GM12878 (cell line): ENCODE measurements at regions not wholly inside any gene's neighbourhood (a gene's known extent, or its start where the extent isn't known, plus 50 kb on each side); places are given as distances from the start of the nearest gene placed in this dataset.
"Not testable (repeated sequence)": the region's sequence is repeated elsewhere in the genome, so short reads cannot be mapped to it uniquely, and the experiment has no call there.

Experiments used
- ATAC-seq: fragments of 200-7000 bp; cut with Tn5 transposase; 3 replicates; pipeline ENCODE4 v1.9.1; 2020; ENCODE audit warnings: mild to moderate bottlenecking, moderate library complexity
- BruUV-seq: library from RNA; stranded (reverse); fragments of 400-500 nt; replicated peaks from 2 replicates; lab custom pipeline; 2021; lab: Mats Ljungman, UMichigan
- CTCF ChIA-PET: fragments of 300-600 bp; sonication (Branson Sonifier 250); formaldehyde crosslinking; extraction: SDS; loops from one replicate; lab custom pipeline; 2021; ENCODE audit warnings: inconsistent platforms; lab: Yijun Ruan, JAX
- POLR2A ChIA-PET: fragments of 350-600 bp; formaldehyde crosslinking; extraction: SDS; loops from one replicate; lab custom pipeline; 2021; ENCODE audit warnings: inconsistent platforms; lab: Charles Lee
- RAD21 ChIA-PET: fragments of 300-600 bp; sonication (Branson Sonifier 250); formaldehyde crosslinking; loops from one replicate; lab custom pipeline; 2023; ENCODE audit warnings: antibody characterized with exemption; ENCODE audit not compliant: unreplicated experiment; lab: Charles Lee
- SMC1A ChIA-PET: fragments of 300-600 bp; sonication (Branson Sonifier 250); formaldehyde crosslinking; loops from one replicate; lab custom pipeline; 2023; ENCODE audit not compliant: unreplicated experiment, uncharacterized antibody; lab: Charles Lee
- DNase-seq: peaks from one replicate; pipeline ENCODE4 v3.0.0-alpha.2; 2011; ENCODE audit warnings: low read depth, low spot score
- FAIRE-seq: peaks from 3 replicates; lab custom pipeline; 2011; peaks lifted over from hg19 to GRCh38; lab: Jason Lieb, UNC
- H2AFZ ChIP-seq: 2 replicates; pipeline ENCODE4 v1.6.0; 2011; ENCODE audit warnings: low read depth, low read length, control low read depth; ENCODE audit not compliant: control insufficient read depth
- H3K27ac ChIP-seq: 2 replicates; pipeline ENCODE4 v1.5.1; 2011; ENCODE audit warnings: control low read depth; ENCODE audit not compliant: control insufficient read depth, insufficient read depth
- H3K27me3 ChIP-seq, 2 experiments: replicated peaks in 1 of 2; 2 replicates each; pipeline versions ENCODE4 v1.6.0 to v1.6.1; 2011; ENCODE audit warnings: low read length in 1 of 2; ENCODE audit not compliant: control insufficient read depth in 2 of 2, insufficient read depth in 2 of 2
- H3K36me3 ChIP-seq, 2 experiments: 2 replicates each; pipeline ENCODE4 v1.5.1; 2011; ENCODE audit warnings: low read length in 1 of 2; ENCODE audit not compliant: control insufficient read depth in 2 of 2, insufficient read depth in 2 of 2
- H3K4me1 ChIP-seq: 2 replicates; pipeline ENCODE4 v1.6.1; 2011; ENCODE audit warnings: mild to moderate bottlenecking, low read length, moderate library complexity, mixed read lengths; ENCODE audit not compliant: control insufficient read depth, insufficient read depth
- H3K4me2 ChIP-seq: 2 replicates; pipeline ENCODE4 v1.6.0; 2011; ENCODE audit warnings: control low read depth; ENCODE audit not compliant: control insufficient read depth, insufficient read depth
- H3K4me3 ChIP-seq: fragments of 200-600 bp; sonication (generic); 2 replicates; pipeline ENCODE4 v1.5.1; 2016
- H3K79me2 ChIP-seq: 2 replicates; pipeline ENCODE4 v1.6.0; 2011; ENCODE audit warnings: low read length; ENCODE audit not compliant: control insufficient read depth, insufficient read depth
- H3K9ac ChIP-seq: 2 replicates; pipeline ENCODE4 v1.8.0; 2011; ENCODE audit warnings: low read length, control low read depth, mixed read lengths; ENCODE audit not compliant: control insufficient read depth, insufficient read depth
- H3K9me3 ChIP-seq: replicated peaks from 3 replicates; pipeline ENCODE4 v1.5.1; 2011; ENCODE audit warnings: mild to moderate bottlenecking, low read length; ENCODE audit not compliant: control insufficient read depth, insufficient read depth
- H4K20me1 ChIP-seq: 2 replicates; pipeline ENCODE4 v1.6.0; 2011; ENCODE audit not compliant: control insufficient read depth, insufficient read depth
- BRCA1 ChIP-seq: IDR thresholded peaks from 2 replicates; pipeline ENCODE4 v1.6.1; 2011; ENCODE audit warnings: low read depth, low read length, improper control_type of control experiment
- CHD4 ChIP-seq: fragments of 200-600 bp; sonication (generic); IDR thresholded peaks from 2 replicates; pipeline ENCODE4 v1.6.1; 2016; ENCODE audit warnings: mild to moderate bottlenecking
- E4F1 ChIP-seq: fragments of 450-650 bp; IDR thresholded peaks from 2 replicates; pipeline ENCODE4 v1.6.1; 2018; ENCODE audit warnings: borderline replicate concordance, mild to moderate bottlenecking; ENCODE audit not compliant: partially characterized antibody
- EED ChIP-seq: sonication (generic); IDR thresholded peaks from 2 replicates; pipeline ENCODE4 v1.6.1; 2016; ENCODE audit warnings: antibody characterized with exemption, low read depth
- MEF2B ChIP-seq: fragments of 450-650 bp; IDR thresholded peaks from 2 replicates; pipeline ENCODE4 v1.6.1; 2018; ENCODE audit warnings: mild to moderate bottlenecking, moderate library complexity; ENCODE audit not compliant: partially characterized antibody, poor library complexity, severe bottlenecking
- NBN ChIP-seq: fragments of 450-650 bp; IDR thresholded peaks from 2 replicates; pipeline ENCODE4 v1.6.1; 2016
- NR2C1 ChIP-seq: fragments of 450-650 bp; IDR thresholded peaks from 2 replicates; pipeline ENCODE4 v1.6.1; 2017; ENCODE audit warnings: antibody characterized with exemption, mild to moderate bottlenecking, moderate library complexity
- POLR2AphosphoS2 ChIP-seq: IDR thresholded peaks from 2 replicates; pipeline ENCODE4 v1.6.1; 2011; ENCODE audit warnings: low read depth, mild to moderate bottlenecking, low read length, improper control_type of control experiment, moderate library complexity
- SREBF2 ChIP-seq: IDR thresholded peaks from 2 replicates; pipeline ENCODE4 v1.6.1; 2012; ENCODE audit warnings: mild to moderate bottlenecking, low read length
- USF1 ChIP-seq: IDR thresholded peaks from 2 replicates; pipeline ENCODE4 v1.6.1; 2011; ENCODE audit warnings: borderline replicate concordance, low read depth, mild to moderate bottlenecking, moderate library complexity, mixed read lengths, low read length; ENCODE audit not compliant: insufficient read depth; ENCODE audit errors: extremely low read length
- WGBS: methylation state at CpG from one replicate; pipeline ENCODE4 v1.1.6; 2016; ENCODE audit warnings: low lambda C conversion rate; ENCODE audit not compliant: insufficient replicate concordance, insufficient coverage; ENCODE audit errors: missing lambda C conversion rate; 5-methylcytosine and 5-hydroxymethylcytosine counted together
- in situ Hi-C: fragments of 300-500 bp; cut with MboI; formaldehyde crosslinking; loops from 9 replicates; pipeline ENCODE4 v1.14.3; 2018; ENCODE audit warnings: mixed read lengths
- intact Hi-C: fragments of 100-400 bp; cut with micrococcal nuclease; formaldehyde crosslinking; loops from one replicate; pipeline ENCODE4 v1.14.2; 2022; ENCODE audit not compliant: unreplicated experiment

- POLR2A ChIA-PET, H3K4me2 ChIP-seq, H3K9me3 ChIP-seq, RAD21 ChIA-PET, FAIRE-seq, H2AFZ ChIP-seq, H3K4me3 ChIP-seq, H4K20me1 ChIP-seq, intact Hi-C loops, H3K36me3 ChIP-seq, H3K27ac ChIP-seq, SMC1A ChIA-PET, BruUV-seq, in situ Hi-C loops, H3K4me1 ChIP-seq, H3K79me2 ChIP-seq, H3K27me3 ChIP-seq, ATAC-seq, H3K9ac ChIP-seq, DNase-seq: not testable (repeated sequence)
- 38% methylated on average over 1 of the region's 1 CpG for WGBS
- CTCF ChIA-PET, result interaction anchor here (2.3 kb wide), 1 partner anchor 14 kb away, joined by 7 read pairs; no protein-coding TSS in a partner anchor
Measured at GRCh38 chr12:31223640-31224039, 102.3 kb downstream of the SINHCAF start.

- intact Hi-C loops (no loop called here), in situ Hi-C loops (no loop called here)
- BruUV-seq, result no TSS peak
- no peaks in the 10 kb centered on the region for H3K79me2 ChIP-seq
- ChIA-PET SMC1A (no interaction called here), POLR2A (no interaction called here), RAD21 (no interaction called here)
- H3K36me3 ChIP-seq, result no peaks in the 10 kb centered on the region
- H3K27me3 ChIP-seq, result no peaks in the 10 kb centered on the region
- 46% methylated on average over 6 of the region's 6 CpGs for WGBS
- DNase-seq (no peak), ATAC-seq (no peak), FAIRE-seq (no peak)
- no peaks in the 10 kb centered on the region for H3K9me3 ChIP-seq
- no peaks in the 10 kb centered on the region for H3K4me1 ChIP-seq
- H2AFZ ChIP-seq, result no peak overlapping the region
- no peak overlapping the region for H3K4me3 ChIP-seq
- H3K27ac ChIP-seq, result no peak overlapping the region
- no peak overlapping the region for H3K9ac ChIP-seq
- TF ChIP-seq POLR2AphosphoS2 (no peak), MEF2B (no peak), EED (no peak), E4F1 (no peak), USF1 (no peak), BRCA1 (no peak), NBN (no peak), SREBF2 (no peak), CHD4 (no peak), NR2C1 (no peak)
- TF ChIP-seq, all 136 proteins: peak for 0
- Histone ChIP-seq H3K4me2 (no peak overlapping the region), H4K20me1 (no peaks in the 10 kb centered on the region)
- CTCF ChIA-PET, result interaction anchor here (2.3 kb wide), 1 partner anchor 13 kb away, joined by 7 read pairs; no protein-coding TSS in a partner anchor
Measured at GRCh38 chr12:31224768-31225448, 101.0 kb downstream of the SINHCAF start.
